BLaER1 treated with 17β-estradiol and CSF1 and Interleukin-3, amounts not matched to agents 10 nM and 100 nM (cell line): ENCODE measurements at regions not wholly inside any gene's neighbourhood (a gene's known extent, or its start where the extent isn't known, plus 50 kb on each side); places are given as distances from the start of the nearest gene placed in this dataset.

Experiments
- H3K27ac ChIP-seq, 11 experiments: shearing (Covaris generic); formaldehyde crosslinking; 2 replicates each; pipeline ENCODE4 v1.8.1; 2022
- H3K27me3 ChIP-seq, 11 experiments: shearing (Covaris generic); formaldehyde crosslinking; 2 replicates each; pipeline ENCODE4 v1.8.1; 2022
- H3K36me3 ChIP-seq, 11 experiments: shearing (Covaris generic); formaldehyde crosslinking; 2 replicates each; pipeline ENCODE4 v1.8.1; 2022
- H3K4me1 ChIP-seq, 10 experiments: shearing (Covaris generic); formaldehyde crosslinking; 2 replicates each; pipeline ENCODE4 v1.8.1; 2022
- H3K4me2 ChIP-seq, 11 experiments: shearing (Covaris generic); formaldehyde crosslinking; 2 replicates each; pipeline ENCODE4 v1.8.1; 2022
- H3K4me3 ChIP-seq, 10 experiments: shearing (Covaris generic); formaldehyde crosslinking; 2 replicates each; pipeline ENCODE4 v1.8.1; 2022
- H3K9ac ChIP-seq, 11 experiments: shearing (Covaris generic); formaldehyde crosslinking; 2 replicates each; pipeline ENCODE4 v1.8.1; 2022
- H3K9me3 ChIP-seq, 11 experiments: shearing (Covaris generic); formaldehyde crosslinking; replicated peaks in 1 of 11; 2 replicates each; pipeline ENCODE4 v1.8.1; 2022
- H4K20me1 ChIP-seq, 11 experiments: shearing (Covaris generic); formaldehyde crosslinking; 2 replicates each; pipeline ENCODE4 v1.8.1; 2022
- Cebpa-rat ChIP-seq, 11 experiments: shearing (Covaris generic); IDR thresholded peaks; 2 replicates each; pipeline ENCODE4 v1.8.1; 2022

- H3K4me3 ChIP-seq: no peak overlapping the region
- peaks cover 0 to 13% (median 4%) of the 10 kb centered on the region in 11 experiments; a peak in 9 of 22 replicates for H3K36me3 ChIP-seq
- H3K27me3 ChIP-seq: no peaks in the 10 kb centered on the region
- H3K4me1 ChIP-seq: peaks cover 0 to 40% (median 7%) of the 10 kb centered on the region in 10 experiments; a peak in 10 of 20 replicates
- no peak overlapping the region for H3K9ac ChIP-seq
- no peaks in the 10 kb centered on the region for H3K9me3 ChIP-seq
- H4K20me1 ChIP-seq: no peaks in the 10 kb centered on the region
- no peak for TF ChIP-seq Cebpa-rat (IDR thresholded peaks at IDR 0.05)
- H3K27ac ChIP-seq: no peak overlapping the region
- no peak overlapping the region for H3K4me2 ChIP-seq
Observed at GRCh38 chr21:36207577-36208320, 51.1 kb downstream of the DOP1B start.

GRCh38 chr21:36208326-36209013 lies 51.8 kb downstream of the DOP1B start:
- no peaks in the 10 kb centered on the region for H3K27me3 ChIP-seq
- no peak overlapping the region for H3K9ac ChIP-seq
- no peak overlapping the region for H3K4me3 ChIP-seq
- H3K36me3 ChIP-seq: peaks cover 0 to 13% (median 5%) of the 10 kb centered on the region in 11 experiments; a peak in 8 of 22 replicates
- H4K20me1 ChIP-seq: no peaks in the 10 kb centered on the region
- no peaks in the 10 kb centered on the region for H3K9me3 ChIP-seq
- H3K27ac ChIP-seq: no peak overlapping the region
- H3K4me1 ChIP-seq: peaks cover 0 to 38% (median 7%) of the 10 kb centered on the region in 10 experiments; a peak in 10 of 20 replicates
- H3K4me2 ChIP-seq: no peak overlapping the region
- TF ChIP-seq Cebpa-rat (IDR thresholded peaks at IDR 0.05): no peak

GRCh38 chr21:36209626-36210171 lies 53.1 kb downstream of the DOP1B start:
- no peaks in the 10 kb centered on the region for H3K27me3 ChIP-seq
- no peaks in the 10 kb centered on the region for H4K20me1 ChIP-seq
- peak overlapping the region in 4 of 11 experiments; percentile 12 to 91 (median 52); a peak in 4 of 22 replicates for H3K4me2 ChIP-seq
- no peak overlapping the region; a peak in 1 of 22 replicates for H3K9ac ChIP-seq
- H3K27ac ChIP-seq: no peak overlapping the region
- peaks cover 5 to 21% (median 14%) of the 10 kb centered on the region in 11 experiments; a peak in 19 of 22 replicates for H3K36me3 ChIP-seq
- H3K4me1 ChIP-seq: peaks cover 0 to 36% (median 9%) of the 10 kb centered on the region in 10 experiments; a peak in 12 of 20 replicates
- H3K9me3 ChIP-seq: no peaks in the 10 kb centered on the region
- no peak overlapping the region for H3K4me3 ChIP-seq
- TF ChIP-seq Cebpa-rat (IDR thresholded peaks at IDR 0.05): no peak

- H3K9me3 ChIP-seq: no peaks in the 10 kb centered on the region
- H3K9ac ChIP-seq: no peak overlapping the region
- no peaks in the 10 kb centered on the region for H4K20me1 ChIP-seq
- H3K4me3 ChIP-seq: no peak overlapping the region
- no peak for TF ChIP-seq Cebpa-rat (IDR thresholded peaks at IDR 0.05)
- H3K4me1 ChIP-seq: peaks cover 0 to 36% (median 10%) of the 10 kb centered on the region in 10 experiments; a peak in 12 of 20 replicates
- H3K27ac ChIP-seq: peak overlapping the region in 1 of 11 experiments; percentile 59; a peak in 1 of 22 replicates
- H3K27me3 ChIP-seq: no peaks in the 10 kb centered on the region
- peaks cover 10 to 27% (median 18%) of the 10 kb centered on the region in 11 experiments; a peak in 19 of 22 replicates for H3K36me3 ChIP-seq
- H3K4me2 ChIP-seq: peak overlapping the region in 4 of 11 experiments; percentile 64 to 91 (median 74); a peak in 8 of 22 replicates
Observed at GRCh38 chr21:36210779-36211659, 54.4 kb downstream of the DOP1B start.

GRCh38 chr21:36211660-36212512 lies 55.3 kb downstream of the DOP1B start:
- Histone ChIP-seq H3K9ac (no peak overlapping the region), H3K27ac (peak overlapping the region in 2 of 11 experiments; percentile 4 to 59; a peak in 2 of 22 replicates)

GRCh38 chr21:36212513-36212780 lies 55.8 kb downstream of the DOP1B start:
- H3K4me1 ChIP-seq: peaks cover 0 to 36% (median 10%) of the 10 kb centered on the region in 10 experiments; a peak in 12 of 20 replicates
- H3K27ac ChIP-seq: peak overlapping the region in 2 of 11 experiments; percentile 4 to 59; a peak in 2 of 22 replicates

More at GRCh38 chr21:36211660-36212512, 55.3 kb downstream of the DOP1B start:
- Histone ChIP-seq H3K4me3 (no peak overlapping the region), H3K4me1 (peaks cover 0 to 36% (median 10%) of the 10 kb centered on the region in 10 experiments; a peak in 12 of 20 replicates), H4K20me1 (no peaks in the 10 kb centered on the region), H3K27me3 (no peaks in the 10 kb centered on the region), H3K9me3 (no peaks in the 10 kb centered on the region), H3K4me2 (peak overlapping the region in 5 of 11 experiments; percentile 35 to 91 (median 67); a peak in 10 of 22 replicates), H3K36me3 (peaks cover 10 to 34% (median 24%) of the 10 kb centered on the region in 11 experiments; a peak in 20 of 22 replicates)
- no peak for TF ChIP-seq Cebpa-rat (IDR thresholded peaks at IDR 0.05)

GRCh38 chr21:36214561-36214960 lies 57.9 kb downstream of the DOP1B start:
- Histone ChIP-seq H3K4me3 (no peak overlapping the region), H3K4me2 (no peak overlapping the region), H3K36me3 (peaks cover 10 to 52% (median 39%) of the 10 kb centered on the region in 11 experiments; a peak in 21 of 22 replicates), H4K20me1 (no peaks in the 10 kb centered on the region), H3K4me1 (peaks cover 0 to 34% (median 10%) of the 10 kb centered on the region in 10 experiments; a peak in 12 of 20 replicates), H3K9me3 (no peaks in the 10 kb centered on the region), H3K9ac (no peak overlapping the region), H3K27ac (no peak overlapping the region), H3K27me3 (no peaks in the 10 kb centered on the region)
- TF ChIP-seq Cebpa-rat (IDR thresholded peaks at IDR 0.05): no peak

More at GRCh38 chr21:36212513-36212780, 55.8 kb downstream of the DOP1B start:
- Histone ChIP-seq H3K9me3 (no peaks in the 10 kb centered on the region), H3K36me3 (peaks cover 10 to 40% (median 29%) of the 10 kb centered on the region in 11 experiments; a peak in 21 of 22 replicates), H3K27me3 (no peaks in the 10 kb centered on the region), H3K4me2 (peak overlapping the region in 4 of 11 experiments; percentile 64 to 91 (median 74); a peak in 7 of 22 replicates), H3K9ac (no peak overlapping the region), H4K20me1 (no peaks in the 10 kb centered on the region), H3K4me3 (no peak overlapping the region)
- no peak for TF ChIP-seq Cebpa-rat (IDR thresholded peaks at IDR 0.05)
